Activated CD4-positive, alpha-beta T cell treated with anti-CD3 and anti-CD28 coated beads, Interleukin-2, amount 10 ng/mL, durations not matched to agents 7 days and 5 days (primary cell): ENCODE measurements at regions not wholly inside any gene's neighbourhood (a gene's known extent, or its start where the extent isn't known, plus 50 kb on each side); places are given as distances from the start of the nearest gene placed in this dataset.
"Not testable (repeated sequence)": the region's sequence is repeated elsewhere in the genome, so short reads cannot be mapped to it uniquely, and the experiment has no call there.

ENCODE experiments used
- CTCF ChIA-PET: fragments of 350-600 bp; sonication (Branson Sonifier 250); formaldehyde crosslinking; loops from one replicate; lab custom pipeline; 2021; ENCODE audit warnings: antibody characterized with exemption; lab: Charles Lee
- POLR2A ChIA-PET: fragments of 350-600 bp; sonication (Branson Sonifier 250); formaldehyde crosslinking; loops from one replicate; lab custom pipeline; 2021; ENCODE audit warnings: antibody characterized with exemption; lab: Charles Lee
- DNase-seq: peaks from one replicate; pipeline ENCODE4 v3.0.0-alpha.2; 2020
- H3K27ac Mint-ChIP-seq: one replicate; pipeline ENCODE4 v1.8.0; 2021; ENCODE audit warnings: mild to moderate bottlenecking, moderate library complexity, mixed read lengths
- H3K27me3 Mint-ChIP-seq: one replicate; pipeline ENCODE4 v1.8.0; 2021; ENCODE audit warnings: mixed read lengths
- H3K36me3 Mint-ChIP-seq: one replicate; pipeline ENCODE4 v1.8.0; 2021; ENCODE audit warnings: low read depth, mixed read lengths
- H3K4me1 Mint-ChIP-seq: one replicate; pipeline ENCODE4 v1.8.0; 2021; ENCODE audit warnings: mixed read lengths
- H3K4me3 Mint-ChIP-seq: one replicate; pipeline ENCODE4 v1.8.0; 2021; ENCODE audit warnings: mild to moderate bottlenecking, moderate library complexity, mixed read lengths
- H3K9me3 Mint-ChIP-seq: one replicate; pipeline ENCODE4 v1.8.0; 2021; ENCODE audit warnings: mixed read lengths

- H3K27ac Mint-ChIP-seq, POLR2A ChIA-PET, CTCF ChIA-PET, H3K27me3 Mint-ChIP-seq, H3K4me3 Mint-ChIP-seq, DNase-seq, H3K36me3 Mint-ChIP-seq, H3K4me1 Mint-ChIP-seq, H3K9me3 Mint-ChIP-seq: not testable (repeated sequence)
These were observed 1639.9 kb upstream of the ADGRL3 start for GRCh38 chr4:59560141-59560648.

GRCh38 chr4:59565836-59566235 lies 1634.3 kb upstream of the ADGRL3 start:
- H3K27me3 Mint-ChIP-seq: no peaks in the 10 kb centered on the region
- ChIA-PET POLR2A (no interaction called here), CTCF (no interaction called here)
- H3K4me3 Mint-ChIP-seq: no peak overlapping the region
- H3K36me3 Mint-ChIP-seq: no peaks in the 10 kb centered on the region
- no peak overlapping the region for H3K27ac Mint-ChIP-seq
- H3K4me1 Mint-ChIP-seq: no peaks in the 10 kb centered on the region
- H3K9me3 Mint-ChIP-seq: no peaks in the 10 kb centered on the region
- DNase-seq: no peak

- ChIA-PET CTCF (no interaction called here), POLR2A (no interaction called here)
- Mint-ChIP-seq H3K9me3 (no peaks in the 10 kb centered on the region), H3K27me3 (no peaks in the 10 kb centered on the region), H3K4me3 (no peak overlapping the region), H3K27ac (no peak overlapping the region), H3K4me1 (no peaks in the 10 kb centered on the region), H3K36me3 (no peaks in the 10 kb centered on the region)
- no peak for DNase-seq
These were observed 1629.2 kb upstream of the ADGRL3 start for GRCh38 chr4:59570860-59571476.

GRCh38 chr4:59571805-59572430 lies 1628.2 kb upstream of the ADGRL3 start:
- no peak for DNase-seq
- ChIA-PET CTCF (no interaction called here), POLR2A (no interaction called here)
- Mint-ChIP-seq H3K4me3 (no peak overlapping the region), H3K4me1 (no peaks in the 10 kb centered on the region), H3K36me3 (no peaks in the 10 kb centered on the region), H3K9me3 (no peaks in the 10 kb centered on the region), H3K27me3 (no peaks in the 10 kb centered on the region), H3K27ac (no peak overlapping the region)

- ChIA-PET CTCF (no interaction called here), POLR2A (no interaction called here)
- DNase-seq: no peak
- Mint-ChIP-seq H3K27ac (no peak overlapping the region), H3K27me3 (no peaks in the 10 kb centered on the region), H3K4me1 (no peaks in the 10 kb centered on the region), H3K4me3 (no peak overlapping the region), H3K9me3 (peaks cover 11% of the 10 kb centered on the region), H3K36me3 (no peaks in the 10 kb centered on the region)
These were observed 1616.1 kb upstream of the ADGRL3 start for GRCh38 chr4:59583845-59584568.

GRCh38 chr4:59597536-59598329 lies 1602.4 kb upstream of the ADGRL3 start:
- POLR2A ChIA-PET: no interaction called here
- Mint-ChIP-seq H3K36me3 (no peaks in the 10 kb centered on the region), H3K27me3 (no peaks in the 10 kb centered on the region), H3K4me1 (no peaks in the 10 kb centered on the region), H3K4me3 (no peak overlapping the region), H3K27ac (no peak overlapping the region), H3K9me3 (peaks cover 2% of the 10 kb centered on the region)
- CTCF ChIA-PET: no interaction called here
- no peak for DNase-seq

- ChIA-PET CTCF (no interaction called here), POLR2A (no interaction called here)
- H3K4me1 Mint-ChIP-seq: no peaks in the 10 kb centered on the region
- peaks cover 2% of the 10 kb centered on the region for H3K9me3 Mint-ChIP-seq
- DNase-seq: no peak
- no peaks in the 10 kb centered on the region for H3K27me3 Mint-ChIP-seq
- H3K27ac Mint-ChIP-seq: no peak overlapping the region
- no peak overlapping the region for H3K4me3 Mint-ChIP-seq
- H3K36me3 Mint-ChIP-seq: no peaks in the 10 kb centered on the region
These were observed 1601.9 kb upstream of the ADGRL3 start for GRCh38 chr4:59598330-59598618.

- no peaks in the 10 kb centered on the region for H3K27me3 Mint-ChIP-seq
- DNase-seq: no peak
- H3K36me3 Mint-ChIP-seq: no peaks in the 10 kb centered on the region
- POLR2A ChIA-PET: no interaction called here
- no peaks in the 10 kb centered on the region for H3K4me1 Mint-ChIP-seq
- H3K4me3 Mint-ChIP-seq: no peak overlapping the region
- H3K27ac Mint-ChIP-seq: no peak overlapping the region
- CTCF ChIA-PET: no interaction called here
- H3K9me3 Mint-ChIP-seq: no peaks in the 10 kb centered on the region
These were observed 1591.7 kb upstream of the ADGRL3 start for GRCh38 chr4:59608466-59608865.

- Mint-ChIP-seq H3K4me3 (no peak overlapping the region), H3K27ac (no peak overlapping the region), H3K9me3 (no peaks in the 10 kb centered on the region), H3K36me3 (no peaks in the 10 kb centered on the region), H3K27me3 (no peaks in the 10 kb centered on the region), H3K4me1 (no peaks in the 10 kb centered on the region)
- no peak for DNase-seq
- POLR2A ChIA-PET: no interaction called here
- CTCF ChIA-PET: no interaction called here
These were observed 1587.9 kb upstream of the ADGRL3 start for GRCh38 chr4:59612235-59612634.

GRCh38 chr4:59615316-59615715 lies 1584.8 kb upstream of the ADGRL3 start:
- no peak overlapping the region for H3K4me3 Mint-ChIP-seq
- no peaks in the 10 kb centered on the region for H3K36me3 Mint-ChIP-seq
- no peaks in the 10 kb centered on the region for H3K9me3 Mint-ChIP-seq
- ChIA-PET POLR2A (no interaction called here), CTCF (no interaction called here)
- DNase-seq: no peak
- no peaks in the 10 kb centered on the region for H3K27me3 Mint-ChIP-seq
- H3K4me1 Mint-ChIP-seq: no peaks in the 10 kb centered on the region
- no peak overlapping the region for H3K27ac Mint-ChIP-seq

GRCh38 chr4:59629348-59629747 lies 1570.8 kb upstream of the ADGRL3 start:
- POLR2A ChIA-PET: no interaction called here
- Mint-ChIP-seq H3K27ac (no peak overlapping the region), H3K9me3 (peaks cover 7% of the 10 kb centered on the region), H3K27me3 (no peaks in the 10 kb centered on the region), H3K36me3 (no peaks in the 10 kb centered on the region), H3K4me1 (no peaks in the 10 kb centered on the region), H3K4me3 (no peak overlapping the region)
- no peak for DNase-seq
- CTCF ChIA-PET: no interaction called here

- CTCF ChIA-PET: no interaction called here
- H3K36me3 Mint-ChIP-seq: no peaks in the 10 kb centered on the region
- peaks cover 7% of the 10 kb centered on the region for H3K9me3 Mint-ChIP-seq
- no peak overlapping the region for H3K4me3 Mint-ChIP-seq
- no peak for DNase-seq
- no peak overlapping the region for H3K27ac Mint-ChIP-seq
- no peaks in the 10 kb centered on the region for H3K27me3 Mint-ChIP-seq
- POLR2A ChIA-PET: no interaction called here
- H3K4me1 Mint-ChIP-seq: no peaks in the 10 kb centered on the region
These were observed 1569.9 kb upstream of the ADGRL3 start for GRCh38 chr4:59630235-59630634.

- Mint-ChIP-seq H3K36me3 (no peaks in the 10 kb centered on the region), H3K9me3 (peaks cover 7% of the 10 kb centered on the region), H3K27ac (no peak overlapping the region), H3K4me3 (no peak overlapping the region), H3K4me1 (no peaks in the 10 kb centered on the region), H3K27me3 (no peaks in the 10 kb centered on the region)
- DNase-seq: no peak
- CTCF ChIA-PET: no interaction called here
- POLR2A ChIA-PET: no interaction called here
These were observed 1569.2 kb upstream of the ADGRL3 start for GRCh38 chr4:59630922-59631321.
